Heart left ventricle (tissue), 16 donors: ENCODE measurements at regions not wholly inside any gene's neighbourhood (a gene's known extent, or its start where the extent isn't known, plus 50 kb on each side); places are given as distances from the start of the nearest gene placed in this dataset.

Experiments
- ATAC-seq, 4 donors: fragments of 200-7000 bp; cut with Tn5 transposase; one replicate each; pipeline ENCODE4 v1.9.1; 2020 to 2022; ENCODE audit warnings: moderate library complexity in 4 of 4, mild to moderate bottlenecking in 3 of 4, moderate number of reproducible peaks in 1 of 4
- DNase-seq, 5 donors: peaks; one replicate each; pipeline ENCODE4 v3.0.0-alpha.2; 2020
- H3K27ac ChIP-seq, 12 donors: fragments of 200-600 bp; sonication (generic) in 4 of 12; one replicate each; pipeline versions ENCODE4 v1.5.0 to v1.8.0; 2016 to 2022; ENCODE audit warnings: mild to moderate bottlenecking in 2 of 12
- H3K27me3 ChIP-seq, 9 donors: fragments of 200-600 bp; sonication (generic) in 2 of 9; one replicate each; pipeline versions ENCODE4 v1.5.1 to v1.8.0; 2016 to 2022; ENCODE audit warnings: mild to moderate bottlenecking in 3 of 9
- H3K36me3 ChIP-seq, 9 donors: fragments of 200-600 bp; sonication (generic) in 2 of 9; one replicate each; pipeline versions ENCODE4 v1.5.0 to v1.8.0; 2018 to 2022; ENCODE audit warnings: mild to moderate bottlenecking in 2 of 9
- H3K4me1 ChIP-seq, 12 donors: fragments of 200-600 bp; sonication (generic) in 4 of 12; one replicate each; pipeline versions ENCODE4 v1.5.0 to v1.8.0; 2016 to 2022; ENCODE audit warnings: mild to moderate bottlenecking in 3 of 12
- H3K4me3 ChIP-seq, 12 donors: fragments of 200-600 bp; sonication (generic) in 4 of 12; one replicate each; pipeline versions ENCODE4 v1.5.0 to v1.8.0; 2017 to 2022; ENCODE audit warnings: mild to moderate bottlenecking in 9 of 12, moderate library complexity in 4 of 12
- H3K9me3 ChIP-seq, 12 donors: fragments of 200-600 bp; sonication (generic) in 4 of 12; one replicate each; pipeline versions ENCODE4 v1.5.0 to v1.8.0; 2016 to 2022; ENCODE audit warnings: mild to moderate bottlenecking in 1 of 12
- POLR2A ChIP-seq, 2 donors: fragments of 450-650 bp; IDR thresholded peaks; one replicate each; pipeline ENCODE4 v1.6.1; 2017; ENCODE audit warnings: antibody characterized with exemption in 2 of 2, mild to moderate bottlenecking in 2 of 2, moderate library complexity in 2 of 2
- WGBS, 4 donors: extraction: QIAGEN DNeasy Blood & Tissue Kit in 2 of 4; methylation state at CpG; one replicate each; pipeline versions ENCODE4 v1.1.5 to v1.1.7; 2013 to 2018; 5-methylcytosine and 5-hydroxymethylcytosine counted together
- intact Hi-C, 10 donors: fragments of 100-400 bp; cut with DNase I; formaldehyde crosslinking; loops; one replicate each; pipeline versions ENCODE4 v1.11.1 to v1.14.2; 2022
- TF ChIP-seq, protein P1 (sequence below), 12 donors: fragments of 200-600 bp; sonication (generic) in 4 of 12; IDR thresholded peaks; one replicate each; pipeline versions ENCODE4 v1.5.0 to v1.8.0; 2018 to 2022; ENCODE audit warnings: antibody characterized with exemption in 12 of 12, mild to moderate bottlenecking in 5 of 12
- donor health status: ischemic (EF 13 %, LVEDD 7.1; RV severe dilation, severe dysfunction).
- donor health status: healthy with polysubstance abuse.
- donor health status: DM: no; HTN: yes; CAD: no.
- donor health status: DM: no; HTN: no; CAD: no.
- donor health status: ischemic (EF 25% LVEDD 6.9; RV normal size, moderate dysfunction).
- donor health status: ischemic (EF 25% LVEDD 5.7; RV mildly dilated, moderate dysfunction).
- donor health status: healthy.
- donor health status: DM: yes; HTN: yes; CAD: no.
- donor health status: ischemic (EF 35%, LVEDD 5.7; RV mildly dilated, moderate dysfunction).
- donor health status: nonischemic (EF 11% LVEDD 7.7; RV severe dilation, severe dysfunction).
- donor health status: DM: yes; HTN: yes; CAD: no.
- donor health status: PGD.
- donor health status: ischemic (EF 29% LVEDD 5.4; RV normal size, mild dysfunction).
- donor health status: nonischemic (EF 23%, LVEDD 6.1; RV moderate dilation, normal function).

DNA sequence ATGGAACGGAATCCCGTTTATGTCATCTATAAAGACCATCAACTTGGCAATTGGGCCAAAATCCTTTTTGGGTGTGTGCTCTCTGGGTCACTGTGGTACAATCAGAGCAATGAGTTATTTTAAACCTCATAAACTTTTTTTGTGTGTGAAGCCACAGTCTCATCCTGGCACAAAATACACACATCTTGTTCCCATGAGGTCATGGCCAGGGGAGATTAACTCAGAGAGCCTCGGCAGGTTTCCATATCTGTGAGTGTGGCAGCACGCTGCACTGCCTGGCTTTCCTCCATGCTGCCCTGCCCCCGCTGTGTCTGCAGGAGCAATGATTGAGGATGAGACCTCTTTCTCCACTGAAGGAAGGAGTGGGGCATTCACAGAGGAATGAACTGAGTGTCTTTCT lies 54.0 kb upstream of the DLG1 start:
- H3K4me3 ChIP-seq, result no peak overlapping the region
- peak; percentile 75 to 90 (median 83) for DNase-seq
- WGBS, 4 donors, result 35 to 50% (median 42%) methylated on average over 5 of the region's 5 CpGs
- ATAC-seq, result peak; percentile 84 to 90 (median 86)
- H3K36me3 ChIP-seq, result no peaks in the 10 kb centered on the region
- H3K9me3 ChIP-seq, result no peaks in the 10 kb centered on the region
- TF ChIP-seq, protein P1, sequence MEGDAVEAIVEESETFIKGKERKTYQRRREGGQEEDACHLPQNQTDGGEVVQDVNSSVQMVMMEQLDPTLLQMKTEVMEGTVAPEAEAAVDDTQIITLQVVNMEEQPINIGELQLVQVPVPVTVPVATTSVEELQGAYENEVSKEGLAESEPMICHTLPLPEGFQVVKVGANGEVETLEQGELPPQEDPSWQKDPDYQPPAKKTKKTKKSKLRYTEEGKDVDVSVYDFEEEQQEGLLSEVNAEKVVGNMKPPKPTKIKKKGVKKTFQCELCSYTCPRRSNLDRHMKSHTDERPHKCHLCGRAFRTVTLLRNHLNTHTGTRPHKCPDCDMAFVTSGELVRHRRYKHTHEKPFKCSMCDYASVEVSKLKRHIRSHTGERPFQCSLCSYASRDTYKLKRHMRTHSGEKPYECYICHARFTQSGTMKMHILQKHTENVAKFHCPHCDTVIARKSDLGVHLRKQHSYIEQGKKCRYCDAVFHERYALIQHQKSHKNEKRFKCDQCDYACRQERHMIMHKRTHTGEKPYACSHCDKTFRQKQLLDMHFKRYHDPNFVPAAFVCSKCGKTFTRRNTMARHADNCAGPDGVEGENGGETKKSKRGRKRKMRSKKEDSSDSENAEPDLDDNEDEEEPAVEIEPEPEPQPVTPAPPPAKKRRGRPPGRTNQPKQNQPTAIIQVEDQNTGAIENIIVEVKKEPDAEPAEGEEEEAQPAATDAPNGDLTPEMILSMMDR (IDR thresholded peaks at IDR 0.05), result no peak
- TF ChIP-seq POLR2A (IDR thresholded peaks at IDR 0.05), result no peak
- H3K4me1 ChIP-seq, result peaks cover 0 to 50% (median 24%) of the 10 kb centered on the region in 12 donors
- H3K27ac ChIP-seq, result peak overlapping the region; percentile 58 to 89 (median 76)
- H3K27me3 ChIP-seq, result no peaks in the 10 kb centered on the region
- intact Hi-C loops, result loop anchor here in 7 of 10 donors (1.0 to 10.0 kb wide), 6 partner anchors 43 to 100 kb away; partner anchors contain the start of gene DLG1 (in 4 of the 7)

DNA sequence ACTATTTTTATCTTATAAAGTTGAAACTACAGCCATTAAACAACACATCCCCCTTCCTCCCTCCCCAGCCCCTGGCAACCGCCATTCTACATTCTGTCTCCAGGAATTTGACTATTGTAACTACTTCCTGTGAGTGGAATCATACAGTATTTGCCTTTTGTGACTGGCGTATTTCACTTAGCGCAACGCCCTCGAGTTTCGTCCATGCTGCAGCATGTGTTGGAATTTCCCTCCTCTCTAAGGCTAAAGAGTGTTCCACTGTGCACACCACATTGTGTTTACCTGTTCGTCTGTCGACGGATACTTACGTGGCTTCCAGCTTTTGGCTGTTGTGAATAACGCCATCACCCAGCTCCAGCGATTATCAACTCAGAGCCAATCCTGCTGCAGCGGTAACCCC lies 52.0 kb upstream of the DLG1 start:
- peaks cover 0 to 41% (median 19%) of the 10 kb centered on the region in 12 donors for H3K4me1 ChIP-seq
- DNase-seq, result no peak
- no peak overlapping the region for H3K4me3 ChIP-seq
- TF ChIP-seq, protein P1 (IDR thresholded peaks at IDR 0.05), result no peak
- no peak for TF ChIP-seq POLR2A (IDR thresholded peaks at IDR 0.05)
- intact Hi-C loops, result loop anchor here in 6 of 10 donors (5.0 to 10.0 kb wide), 4 partner anchors 48 to 102 kb away; partner anchors contain the start of gene DLG1 (in 3 of the 6)
- H3K36me3 ChIP-seq, result no peaks in the 10 kb centered on the region
- H3K27ac ChIP-seq, result peak overlapping the region in 3 of 12 donors; percentile 50 to 81 (median 76)
- ATAC-seq, result no peak
- H3K9me3 ChIP-seq, result no peaks in the 10 kb centered on the region
- 77 to 86% (median 82%) methylated on average over 13 of the region's 13 CpGs for WGBS, 4 donors
- H3K27me3 ChIP-seq, result no peaks in the 10 kb centered on the region

DNA sequence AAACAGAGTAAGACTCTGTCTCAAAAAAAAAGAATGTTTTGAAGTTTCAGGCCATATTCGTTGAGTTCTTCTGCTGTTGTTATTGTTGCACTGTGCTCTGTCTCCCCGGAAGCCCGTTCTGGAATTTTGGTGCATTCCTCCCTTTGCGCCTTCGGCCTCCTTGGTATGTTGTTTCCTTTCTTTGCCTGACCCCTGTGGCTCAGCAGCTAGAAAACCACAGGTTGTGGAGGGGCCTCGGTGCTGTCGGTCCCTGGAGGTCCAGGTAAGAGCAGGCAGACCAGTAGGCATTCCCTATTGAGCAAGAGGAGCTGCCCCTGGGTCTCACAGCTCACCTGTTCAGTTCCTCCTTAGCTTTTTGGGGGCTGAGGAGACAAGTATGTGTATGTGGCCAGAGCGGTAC lies 51.0 kb upstream of the DLG1 start:
- no peak for ATAC-seq
- no peak for DNase-seq
- WGBS, 4 donors, result 86 to 92% (median 89%) methylated on average over 8 of the region's 8 CpGs
- Histone ChIP-seq H3K27ac (no peak overlapping the region), H3K27me3 (no peaks in the 10 kb centered on the region), H3K36me3 (no peaks in the 10 kb centered on the region), H3K4me3 (no peak overlapping the region), H3K4me1 (peaks cover 0 to 31% (median 14%) of the 10 kb centered on the region in 12 donors), H3K9me3 (no peaks in the 10 kb centered on the region)
- TF ChIP-seq, protein P1 (IDR thresholded peaks at IDR 0.05), result no peak
- no peak for TF ChIP-seq POLR2A (IDR thresholded peaks at IDR 0.05)
- intact Hi-C loops, result no loop called here
